HUES6 (cell line): ENCODE measurements at regions not wholly inside any gene's neighbourhood (a gene's known extent, or its start where the extent isn't known, plus 50 kb on each side); places are given as distances from the start of the nearest gene placed in this dataset.

ENCODE experiments used
- H3K27ac ChIP-seq: 2 replicates; pipeline ENCODE4 v1.7.0; 2013; ENCODE audit warnings: low read depth, mild to moderate bottlenecking, low read length, inconsistent platforms
- H3K27me3 ChIP-seq: 2 replicates; pipeline ENCODE4 v1.6.1; 2013; ENCODE audit warnings: low read length; ENCODE audit not compliant: control insufficient read depth, insufficient read depth
- H3K36me3 ChIP-seq: 2 replicates; pipeline ENCODE4 v1.6.1; 2013; ENCODE audit warnings: low read length; ENCODE audit not compliant: control insufficient read depth, insufficient read depth
- H3K4me1 ChIP-seq: 2 replicates; pipeline ENCODE4 v1.6.1; 2013; ENCODE audit warnings: low read length; ENCODE audit not compliant: control insufficient read depth, insufficient read depth
- H3K4me3 ChIP-seq: 2 replicates; pipeline ENCODE4 v1.5.1; 2013; ENCODE audit warnings: low read depth, low read length
- H3K9ac ChIP-seq: one replicate; pipeline ENCODE4 v1.6.1; 2013; ENCODE audit warnings: mild to moderate bottlenecking, low read length
- H3K9me3 ChIP-seq: 2 replicates; pipeline ENCODE4 v1.6.1; 2013; ENCODE audit warnings: low read depth, low read length; ENCODE audit not compliant: control insufficient read depth, insufficient read depth

GRCh38 chr14:57038689-57039088 lies 228.4 kb upstream of the OTX2 start:
- Histone ChIP-seq H3K9ac (no peak overlapping the region), H3K36me3 (no peaks in the 10 kb centered on the region), H3K4me3 (no peak overlapping the region), H3K27me3 (no peaks in the 10 kb centered on the region), H3K27ac (no peak overlapping the region), H3K4me1 (no peaks in the 10 kb centered on the region), H3K9me3 (no peaks in the 10 kb centered on the region)

GRCh38 chr14:57031474-57031873 lies 221.2 kb upstream of the OTX2 start:
- Histone ChIP-seq H3K27me3 (no peaks in the 10 kb centered on the region), H3K4me1 (peaks cover 10% of the 10 kb centered on the region), H3K4me3 (no peak overlapping the region), H3K9ac (no peak overlapping the region), H3K9me3 (no peaks in the 10 kb centered on the region), H3K27ac (no peak overlapping the region), H3K36me3 (no peaks in the 10 kb centered on the region)

GRCh38 chr14:57029620-57030253 lies 219.5 kb upstream of the OTX2 start:
- Histone ChIP-seq H3K27ac (no peak overlapping the region), H3K27me3 (no peaks in the 10 kb centered on the region), H3K36me3 (no peaks in the 10 kb centered on the region), H3K4me3 (no peak overlapping the region), H3K9ac (no peak overlapping the region), H3K4me1 (peaks cover 10% of the 10 kb centered on the region), H3K9me3 (no peaks in the 10 kb centered on the region)

- no peak overlapping the region for H3K9ac ChIP-seq
- no peak overlapping the region for H3K27ac ChIP-seq
- no peaks in the 10 kb centered on the region for H3K9me3 ChIP-seq
- no peaks in the 10 kb centered on the region for H3K36me3 ChIP-seq
- H3K4me1 ChIP-seq: peaks cover 24% of the 10 kb centered on the region
- H3K4me3 ChIP-seq: no peak overlapping the region
- no peaks in the 10 kb centered on the region for H3K27me3 ChIP-seq
Measured at GRCh38 chr14:57025456-57025855, 215.2 kb upstream of the OTX2 start.

- no peaks in the 10 kb centered on the region for H3K27me3 ChIP-seq
- peaks cover 20% of the 10 kb centered on the region; the same call in 1 of the 2 replicates for H3K4me1 ChIP-seq
- H3K27ac ChIP-seq: no peak overlapping the region
- no peaks in the 10 kb centered on the region for H3K36me3 ChIP-seq
- no peak overlapping the region for H3K4me3 ChIP-seq
- H3K9ac ChIP-seq: no peak overlapping the region
- no peaks in the 10 kb centered on the region for H3K9me3 ChIP-seq
Measured at GRCh38 chr14:57022608-57023007, 212.3 kb upstream of the OTX2 start.

GRCh38 chr14:57018065-57018464 lies 207.8 kb upstream of the OTX2 start:
- Histone ChIP-seq H3K27ac (no peak overlapping the region), H3K4me3 (no peak overlapping the region), H3K4me1 (peaks cover 20% of the 10 kb centered on the region; the same call in 1 of the 2 replicates)

GRCh38 chr14:57013987-57014386 lies 203.7 kb upstream of the OTX2 start:
- Histone ChIP-seq H3K27me3 (no peaks in the 10 kb centered on the region), H3K4me3 (no peak overlapping the region), H3K36me3 (no peaks in the 10 kb centered on the region), H3K9ac (no peak overlapping the region), H3K9me3 (peaks cover 23% of the 10 kb centered on the region), H3K27ac (no peak overlapping the region), H3K4me1 (peaks cover 1% of the 10 kb centered on the region; the same call in 1 of the 2 replicates)

More at GRCh38 chr14:57018065-57018464, 207.8 kb upstream of the OTX2 start:
- no peaks in the 10 kb centered on the region for H3K36me3 ChIP-seq
- no peaks in the 10 kb centered on the region for H3K27me3 ChIP-seq
- peaks cover 8% of the 10 kb centered on the region for H3K9me3 ChIP-seq
- no peak overlapping the region for H3K9ac ChIP-seq

- H3K36me3 ChIP-seq: no peaks in the 10 kb centered on the region
- no peak overlapping the region for H3K27ac ChIP-seq
- no peak overlapping the region for H3K9ac ChIP-seq
- H3K4me1 ChIP-seq: peaks cover 11% of the 10 kb centered on the region; the same call in 1 of the 2 replicates
- H3K27me3 ChIP-seq: no peaks in the 10 kb centered on the region
- peaks cover 23% of the 10 kb centered on the region for H3K9me3 ChIP-seq
- no peak overlapping the region for H3K4me3 ChIP-seq
Measured at GRCh38 chr14:57009585-57010515, 199.6 kb upstream of the OTX2 start.

GRCh38 chr14:57008534-57008933 lies 198.3 kb upstream of the OTX2 start:
- Histone ChIP-seq H3K9ac (no peak overlapping the region), H3K4me1 (peaks cover 11% of the 10 kb centered on the region; the same call in 1 of the 2 replicates), H3K27ac (no peak overlapping the region), H3K36me3 (no peaks in the 10 kb centered on the region), H3K9me3 (peaks cover 16% of the 10 kb centered on the region), H3K27me3 (no peaks in the 10 kb centered on the region), H3K4me3 (no peak overlapping the region)

GRCh38 chr14:56998728-56999127 lies 188.4 kb upstream of the OTX2 start:
- Histone ChIP-seq H3K27me3 (no peaks in the 10 kb centered on the region), H3K4me1 (peaks cover 32% of the 10 kb centered on the region), H3K27ac (0 out of 2 replicates have a peak overlapping the region, but pooled peaks have one; percentile 2), H3K9me3 (no peaks in the 10 kb centered on the region), H3K4me3 (no peak overlapping the region), H3K9ac (no peak overlapping the region), H3K36me3 (no peaks in the 10 kb centered on the region)
